Pancreas (tissue), 10 donors: ENCODE measurements at regions not wholly inside any gene's neighbourhood (a gene's known extent, or its start where the extent isn't known, plus 50 kb on each side); places are given as distances from the start of the nearest gene placed in this dataset.

Source experiments
- ATAC-seq, 4 donors: fragments of 200-7000 bp; cut with Tn5 transposase; one replicate each; pipeline versions ENCODE4 v1.8.0 to v1.9.1; 2020; ENCODE audit warnings: mild to moderate bottlenecking in 4 of 4, moderate library complexity in 4 of 4
- DNase-seq, 6 donors: peaks; one replicate each; pipeline ENCODE4 v3.0.0-alpha.2; 2020
- FAIRE-seq: peaks from 2 replicates; lab custom pipeline; 2012; peaks lifted over from hg19 to GRCh38; lab: Jason Lieb, UNC
- H3K27ac ChIP-seq, 4 donors: fragments of 200-600 bp; sonication (generic); 1 replicate in 3 of 4; 2 replicates in 1 of 4; pipeline versions ENCODE4 v1.5.0 to v1.8.0; 2020
- H3K27me3 ChIP-seq, 4 donors: fragments of 200-600 bp; one replicate each; pipeline ENCODE4 v1.8.0; 2021
- H3K36me3 ChIP-seq, 3 donors: fragments of 200-600 bp; sonication (generic) in 1 of 3; one replicate each; pipeline versions ENCODE4 v1.5.0 to v1.8.0; 2020 to 2021
- H3K4me1 ChIP-seq, 3 donors: fragments of 200-600 bp; one replicate each; pipeline ENCODE4 v1.8.0; 2021
- H3K4me3 ChIP-seq, 4 donors: fragments of 200-600 bp; sonication (generic) in 2 of 4; one replicate each; pipeline versions ENCODE4 v1.5.0 to v1.8.0; 2020 to 2021
- H3K9me3 ChIP-seq, 4 donors: fragments of 200-600 bp; one replicate each; pipeline ENCODE4 v1.8.0; 2021
- CTCF ChIP-seq, 4 donors: fragments of 200-600 bp; sonication (generic) in 3 of 4; IDR thresholded peaks; one replicate each; pipeline versions ENCODE4 v1.5.0 to v1.8.0; 2021; ENCODE audit warnings: antibody characterized with exemption in 4 of 4
- whole genome bisulfite sequencing, 2 donors: extraction: QIAGEN DNeasy Blood & Tissue Kit; methylation state at CpG; one replicate each; pipeline ENCODE4 v1.1.7; 2013; 5-methylcytosine and 5-hydroxymethylcytosine counted together
- intact Hi-C, 3 donors: fragments of 100-400 bp; cut with DNase I; formaldehyde crosslinking; loops; one replicate each; pipeline versions ENCODE4 v1.11.1 to v1.14.2; 2022
- donor health status: healthy with polysubstance abuse.
- donor health status: DM: no; HTN: no; CAD: no; lungs with moderate emphysema.
- donor health status: DM: no; HTN: no; CAD: no.
- donor health status: control.
- donor health status: control.
- donor health status: Bipolar disorder and iron deficiency.
- donor health status: DM: yes; HTN: yes; CAD: no.
- donor health status: DM: no; HTN: no; CAD: no.
- donor health status: DM: no; HTN: no; CAD: no.
- donor health status: DM: yes; HTN: yes; CAD: no.

- 75 to 80% methylated on average over 12 of the region's 12 CpGs for WGBS, 2 donors
- ATAC-seq (no peak), DNase-seq (no peak), FAIRE-seq (no peak)
- Histone ChIP-seq H3K27me3 (no peaks in the 10 kb centered on the region), H3K27ac (no peak overlapping the region), H3K4me3 (no peak overlapping the region), H3K36me3 (no peaks in the 10 kb centered on the region), H3K4me1 (no peaks in the 10 kb centered on the region), H3K9me3 (no peaks in the 10 kb centered on the region)
- no peak for TF ChIP-seq CTCF (IDR thresholded peaks at IDR 0.05)
- intact Hi-C loops = no loop called here
Observed at GRCh38 chr10:130567011-130567410, 430.8 kb downstream of the GLRX3 start.

- no peak overlapping the region for H3K4me3 ChIP-seq
- intact Hi-C loops = no loop called here
- H3K27ac ChIP-seq = no peak overlapping the region
- no peak for TF ChIP-seq CTCF (IDR thresholded peaks at IDR 0.05)
- no peaks in the 10 kb centered on the region for H3K36me3 ChIP-seq
- H3K4me1 ChIP-seq = no peaks in the 10 kb centered on the region
- ATAC-seq (no peak), FAIRE-seq (no peak), DNase-seq (no peak)
- H3K27me3 ChIP-seq = no peaks in the 10 kb centered on the region
- 85 to 86% methylated on average over 31 of the region's 31 CpGs for WGBS, 2 donors
- H3K9me3 ChIP-seq = no peaks in the 10 kb centered on the region
Observed at GRCh38 chr10:130567436-130567835, 431.2 kb downstream of the GLRX3 start.

- FAIRE-seq (no peak), ATAC-seq (no peak), DNase-seq (no peak)
- Histone ChIP-seq H3K4me1 (no peaks in the 10 kb centered on the region), H3K4me3 (no peak overlapping the region), H3K9me3 (no peaks in the 10 kb centered on the region), H3K36me3 (no peaks in the 10 kb centered on the region), H3K27me3 (no peaks in the 10 kb centered on the region), H3K27ac (no peak overlapping the region)
- no peak for TF ChIP-seq CTCF (IDR thresholded peaks at IDR 0.05)
- 76 to 86% methylated on average over 18 of the region's 18 CpGs for WGBS, 2 donors
- intact Hi-C loops = no loop called here
Observed at GRCh38 chr10:130568246-130568645, 432.1 kb downstream of the GLRX3 start.

GRCh38 chr10:130570074-130570473 is 433.9 kb downstream of the GLRX3 start:
- DNase-seq (no peak), ATAC-seq (no peak), FAIRE-seq (no peak)
- no peaks in the 10 kb centered on the region for H3K27me3 ChIP-seq
- WGBS, 2 donors = 67 to 69% methylated on average over 7 of the region's 7 CpGs
- no peak overlapping the region for H3K4me3 ChIP-seq
- no peak overlapping the region for H3K27ac ChIP-seq
- intact Hi-C loops = no loop called here
- no peak for TF ChIP-seq CTCF (IDR thresholded peaks at IDR 0.05)
- no peaks in the 10 kb centered on the region for H3K4me1 ChIP-seq
- H3K9me3 ChIP-seq = no peaks in the 10 kb centered on the region
- no peaks in the 10 kb centered on the region for H3K36me3 ChIP-seq

GRCh38 chr10:130571674-130572073 is 435.5 kb downstream of the GLRX3 start:
- ATAC-seq (no peak), FAIRE-seq (no peak), DNase-seq (no peak)
- H3K4me1 ChIP-seq = no peaks in the 10 kb centered on the region
- WGBS, 2 donors = 78 to 83% methylated on average over 9 of the region's 9 CpGs
- no peaks in the 10 kb centered on the region for H3K9me3 ChIP-seq
- no peaks in the 10 kb centered on the region for H3K27me3 ChIP-seq
- intact Hi-C loops = no loop called here
- H3K4me3 ChIP-seq = no peak overlapping the region
- TF ChIP-seq CTCF (IDR thresholded peaks at IDR 0.05) = no peak
- H3K36me3 ChIP-seq = no peaks in the 10 kb centered on the region
- H3K27ac ChIP-seq = no peak overlapping the region
